ENCODE measurements at regions not wholly inside any gene's neighbourhood (a gene's known extent, or its start where the extent isn't known, plus 50 kb on each side); places are given as distances from the start of the nearest gene placed in this dataset.

DNA sequence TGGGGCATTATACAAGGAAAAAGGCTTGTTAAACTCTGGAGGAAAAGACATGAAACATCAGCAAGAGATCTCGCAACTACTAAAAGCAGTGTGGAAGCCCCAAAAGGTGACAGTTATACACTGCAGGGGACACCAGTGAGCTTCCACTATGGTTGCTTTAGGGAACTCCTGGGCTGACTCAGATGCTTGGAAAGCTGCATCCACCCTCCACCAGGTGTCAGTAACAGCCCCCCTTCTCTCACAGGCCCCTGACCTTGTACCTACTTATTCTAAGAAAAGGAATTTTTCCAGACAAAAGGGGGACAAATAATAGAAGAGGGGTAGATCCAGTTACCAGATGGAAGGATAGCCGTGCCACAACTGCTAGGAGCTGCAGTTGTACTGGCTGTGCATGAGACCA lies 154.4 kb upstream of the COX7C start:
- TF ChIP-seq, protein P1, sequence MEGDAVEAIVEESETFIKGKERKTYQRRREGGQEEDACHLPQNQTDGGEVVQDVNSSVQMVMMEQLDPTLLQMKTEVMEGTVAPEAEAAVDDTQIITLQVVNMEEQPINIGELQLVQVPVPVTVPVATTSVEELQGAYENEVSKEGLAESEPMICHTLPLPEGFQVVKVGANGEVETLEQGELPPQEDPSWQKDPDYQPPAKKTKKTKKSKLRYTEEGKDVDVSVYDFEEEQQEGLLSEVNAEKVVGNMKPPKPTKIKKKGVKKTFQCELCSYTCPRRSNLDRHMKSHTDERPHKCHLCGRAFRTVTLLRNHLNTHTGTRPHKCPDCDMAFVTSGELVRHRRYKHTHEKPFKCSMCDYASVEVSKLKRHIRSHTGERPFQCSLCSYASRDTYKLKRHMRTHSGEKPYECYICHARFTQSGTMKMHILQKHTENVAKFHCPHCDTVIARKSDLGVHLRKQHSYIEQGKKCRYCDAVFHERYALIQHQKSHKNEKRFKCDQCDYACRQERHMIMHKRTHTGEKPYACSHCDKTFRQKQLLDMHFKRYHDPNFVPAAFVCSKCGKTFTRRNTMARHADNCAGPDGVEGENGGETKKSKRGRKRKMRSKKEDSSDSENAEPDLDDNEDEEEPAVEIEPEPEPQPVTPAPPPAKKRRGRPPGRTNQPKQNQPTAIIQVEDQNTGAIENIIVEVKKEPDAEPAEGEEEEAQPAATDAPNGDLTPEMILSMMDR (IDR thresholded peaks at IDR 0.05), result no peak
- no peak for TF ChIP-seq POLR2A (IDR thresholded peaks at IDR 0.05)
